Choroid plexus epithelial cell (primary cell): ENCODE measurements at regions not wholly inside any gene's neighbourhood (a gene's known extent, or its start where the extent isn't known, plus 50 kb on each side); places are given as distances from the start of the nearest gene placed in this dataset.

Experiments
- DNase-seq: peaks from one replicate; pipeline ENCODE4 v3.0.0-alpha.2; 2010; ENCODE audit warnings: low read depth
- H3K4me3 ChIP-seq: 2 replicates; pipeline ENCODE4 v1.5.1; 2011; ENCODE audit warnings: low read depth, mild to moderate bottlenecking, control low read depth, low read length, moderate library complexity
- TF ChIP-seq, protein P1 (sequence below): conservative IDR thresholded peaks from 2 replicates; pipeline ENCODE4 v1.5.1; 2011; ENCODE audit warnings: low read depth, mild to moderate bottlenecking, control low read depth, inconsistent platforms, low read length, moderate library complexity

GRCh38 chr12:126588586-126589249 lies 1523.5 kb downstream of the AACS start:
- no peak overlapping the region for H3K4me3 ChIP-seq
- TF ChIP-seq, protein P1, sequence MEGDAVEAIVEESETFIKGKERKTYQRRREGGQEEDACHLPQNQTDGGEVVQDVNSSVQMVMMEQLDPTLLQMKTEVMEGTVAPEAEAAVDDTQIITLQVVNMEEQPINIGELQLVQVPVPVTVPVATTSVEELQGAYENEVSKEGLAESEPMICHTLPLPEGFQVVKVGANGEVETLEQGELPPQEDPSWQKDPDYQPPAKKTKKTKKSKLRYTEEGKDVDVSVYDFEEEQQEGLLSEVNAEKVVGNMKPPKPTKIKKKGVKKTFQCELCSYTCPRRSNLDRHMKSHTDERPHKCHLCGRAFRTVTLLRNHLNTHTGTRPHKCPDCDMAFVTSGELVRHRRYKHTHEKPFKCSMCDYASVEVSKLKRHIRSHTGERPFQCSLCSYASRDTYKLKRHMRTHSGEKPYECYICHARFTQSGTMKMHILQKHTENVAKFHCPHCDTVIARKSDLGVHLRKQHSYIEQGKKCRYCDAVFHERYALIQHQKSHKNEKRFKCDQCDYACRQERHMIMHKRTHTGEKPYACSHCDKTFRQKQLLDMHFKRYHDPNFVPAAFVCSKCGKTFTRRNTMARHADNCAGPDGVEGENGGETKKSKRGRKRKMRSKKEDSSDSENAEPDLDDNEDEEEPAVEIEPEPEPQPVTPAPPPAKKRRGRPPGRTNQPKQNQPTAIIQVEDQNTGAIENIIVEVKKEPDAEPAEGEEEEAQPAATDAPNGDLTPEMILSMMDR: no peak
- DNase-seq: peak; percentile 0

DNA sequence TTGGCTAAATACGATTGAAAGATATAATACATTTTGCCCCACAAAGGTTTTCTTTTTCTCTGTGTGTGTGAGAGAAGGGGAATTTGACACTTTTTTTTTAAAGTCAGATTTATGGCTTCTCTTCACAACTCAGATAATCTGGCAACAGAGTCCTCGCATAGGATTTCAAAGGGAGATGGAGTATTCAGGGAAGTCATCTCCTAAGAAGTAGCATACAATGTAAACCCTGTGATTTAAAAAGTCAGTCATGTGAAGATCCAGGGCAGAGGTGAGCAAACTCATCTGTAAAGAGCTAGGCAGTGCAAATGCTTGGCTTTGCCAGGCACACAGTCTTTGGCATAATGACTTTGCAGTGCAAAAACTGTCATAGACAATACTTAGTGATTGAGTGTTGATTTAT lies 1526.3 kb downstream of the AACS start:
- DNase-seq: no peak
- TF ChIP-seq, protein P1: no peak
- no peak overlapping the region for H3K4me3 ChIP-seq

DNA sequence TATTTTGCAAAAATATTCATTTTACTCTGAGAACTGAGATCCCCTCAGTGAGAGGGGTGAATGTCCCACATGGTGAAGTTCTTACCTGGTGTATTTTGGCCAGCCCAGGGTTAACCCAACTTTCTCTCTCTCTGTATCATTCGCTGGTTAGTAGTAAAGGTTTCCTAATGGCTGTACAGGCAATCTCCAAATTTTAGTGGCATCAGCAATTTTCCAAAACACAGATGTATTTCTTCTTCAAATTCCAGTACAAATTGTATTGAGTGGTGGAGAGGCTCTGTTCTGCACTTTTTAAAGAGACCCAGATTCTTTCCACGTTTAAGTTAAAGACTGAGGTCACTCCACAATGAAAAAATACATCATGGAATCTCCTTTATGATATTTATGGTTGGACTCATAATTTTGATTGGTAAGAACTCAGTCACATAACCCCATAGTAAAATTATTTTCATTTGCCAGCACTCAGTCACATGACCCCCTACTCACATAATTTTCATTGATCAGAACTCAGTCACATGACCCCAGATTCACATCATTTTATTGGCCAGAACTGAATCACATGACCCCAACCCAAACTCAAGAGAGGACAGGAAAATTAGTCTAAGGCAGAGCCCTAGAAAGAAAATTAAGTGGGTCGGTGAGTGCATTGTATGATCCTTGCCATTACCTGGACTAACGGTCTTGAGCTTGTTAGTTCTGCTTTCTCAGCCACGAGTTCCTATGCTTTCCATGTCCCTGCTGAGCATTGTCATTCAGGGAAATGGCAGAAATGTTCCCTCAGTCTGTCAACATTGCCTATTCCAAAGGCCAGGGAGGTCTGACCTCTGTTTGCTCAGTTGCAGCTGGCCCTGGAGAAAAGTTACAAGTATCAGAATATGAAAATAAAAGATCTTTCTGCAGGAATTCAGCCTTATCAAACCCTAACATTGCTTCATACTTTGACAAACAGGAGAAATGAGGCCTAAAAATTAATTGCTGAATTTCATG lies 1536.2 kb downstream of the AACS start:
- no peak for DNase-seq
- TF ChIP-seq, protein P1: no peak
- no peak overlapping the region for H3K4me3 ChIP-seq

DNA sequence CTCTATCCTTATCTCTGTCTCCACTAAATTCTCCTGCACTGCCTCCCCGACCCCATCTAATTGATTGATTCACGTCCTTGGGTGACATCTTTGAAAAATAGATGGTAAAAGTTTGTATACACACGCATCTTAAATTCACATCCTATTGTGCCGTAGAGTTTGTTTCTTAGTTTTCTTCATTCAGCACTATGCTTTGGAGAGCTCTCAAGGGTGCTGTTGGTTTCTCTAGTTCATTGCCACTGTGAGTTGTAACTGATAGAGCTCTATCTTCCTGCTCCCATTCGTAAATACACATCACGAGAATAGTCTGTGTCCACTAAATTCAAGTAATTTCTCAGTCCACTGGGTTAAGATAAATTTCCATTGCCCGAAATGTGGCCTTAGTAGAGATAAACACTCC lies 1537.4 kb downstream of the AACS start:
- TF ChIP-seq, protein P1: no peak
- H3K4me3 ChIP-seq: no peak overlapping the region

DNA sequence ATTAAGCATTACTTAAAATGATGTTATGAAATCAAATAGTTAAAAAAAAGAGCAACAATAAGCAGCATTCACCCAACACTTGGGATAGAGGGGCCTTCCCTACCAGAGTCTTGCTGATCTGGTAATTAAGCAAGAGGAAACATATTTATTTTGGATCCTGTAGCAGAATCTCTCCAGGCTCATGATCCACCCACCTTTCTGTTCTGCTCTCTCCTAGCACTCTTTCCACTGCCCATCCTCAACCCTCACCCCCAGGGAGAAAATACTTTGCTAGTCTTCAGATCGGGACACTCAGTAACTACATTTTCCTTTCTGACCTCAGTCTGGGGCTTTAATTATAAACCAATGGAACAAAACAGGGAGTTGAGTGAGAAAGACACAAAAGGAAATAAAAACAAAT lies 1541.9 kb downstream of the AACS start:
- TF ChIP-seq, protein P1: no peak
- no peak overlapping the region for H3K4me3 ChIP-seq
- DNase-seq: no peak

More for the DNA sequence above, 1537.4 kb downstream of the AACS start:
- DNase-seq: no peak

- DNase-seq: no peak
- no peak overlapping the region for H3K4me3 ChIP-seq
- TF ChIP-seq, protein P1: no peak
These were observed 1542.6 kb downstream of the AACS start for GRCh38 chr12:126607867-126608266.
